ENCODE measurements at regions not wholly inside any gene's neighbourhood (a gene's known extent, or its start where the extent isn't known, plus 50 kb on each side); places are given as distances from the start of the nearest gene placed in this dataset.

GRCh38 chr11:16630651-16631050 is 107.8 kb upstream of the C11orf58 start:
- DNase-seq: no peak
- peaks cover 5% of the 10 kb centered on the region for H3K4me1 ChIP-seq (ENCODE audit: control insufficient read depth, insufficient read depth, low read depth, low read length)
- no peak overlapping the region for H3K4me2 ChIP-seq (ENCODE audit: low read length, poor library complexity, severe bottlenecking)
- H3K23ac ChIP-seq (ENCODE audit: low read length in 2 of 2): no peak overlapping the region
- H2BK120ac ChIP-seq (ENCODE audit: low read depth, low read length): no peak overlapping the region
- H3K9ac ChIP-seq (ENCODE audit: low read length): no peak overlapping the region
- H2AFZ ChIP-seq (ENCODE audit: low read depth, low read length): no peak overlapping the region
- no peak overlapping the region for H4K91ac ChIP-seq (ENCODE audit: low read length)
- no peak overlapping the region for H3K14ac ChIP-seq (ENCODE audit: low read length in 2 of 2)
- no peaks in the 10 kb centered on the region for H3K9me3 ChIP-seq (ENCODE audit: control insufficient read depth, low read length)
- no peak overlapping the region for H2BK15ac ChIP-seq (ENCODE audit: low read depth, poor library complexity, severe bottlenecking)
- H2BK12ac ChIP-seq (ENCODE audit: low read length in 2 of 2): no peak overlapping the region
- peaks cover 0 to 3% of the 10 kb centered on the region in 2 experiments for H3K27me3 ChIP-seq (ENCODE audit: control insufficient read depth in 1 of 2, insufficient read depth in 1 of 2, low read length in 2 of 2)
- no peak overlapping the region for H3K27ac ChIP-seq (ENCODE audit: low read length, poor library complexity, severe bottlenecking)
- no peak overlapping the region for H3K18ac ChIP-seq (ENCODE audit: low read depth in 1 of 2, low read length in 2 of 2)
- no peaks in the 10 kb centered on the region for H3K36me3 ChIP-seq (ENCODE audit: control insufficient read depth in 1 of 2, insufficient read depth in 2 of 2, low read depth in 1 of 2, low read length in 2 of 2)
- H2AK5ac ChIP-seq (ENCODE audit: low read length, severe bottlenecking): no peak overlapping the region
- H3K4me3 ChIP-seq (ENCODE audit: insufficient read depth in 1 of 2, low read depth in 1 of 2, low read length in 2 of 2): no peak overlapping the region
- H4K8ac ChIP-seq (ENCODE audit: low read length): no peak overlapping the region
- H3K4ac ChIP-seq (ENCODE audit: low read depth in 1 of 2, low read length in 2 of 2): no peak overlapping the region
- H2BK5ac ChIP-seq (ENCODE audit: low read depth, low read length, poor library complexity, severe bottlenecking): no peak overlapping the region
- no peaks in the 10 kb centered on the region for H3K79me1 ChIP-seq (replicated peaks; ENCODE audit: low read length, poor library complexity, severe bottlenecking)

DNA sequence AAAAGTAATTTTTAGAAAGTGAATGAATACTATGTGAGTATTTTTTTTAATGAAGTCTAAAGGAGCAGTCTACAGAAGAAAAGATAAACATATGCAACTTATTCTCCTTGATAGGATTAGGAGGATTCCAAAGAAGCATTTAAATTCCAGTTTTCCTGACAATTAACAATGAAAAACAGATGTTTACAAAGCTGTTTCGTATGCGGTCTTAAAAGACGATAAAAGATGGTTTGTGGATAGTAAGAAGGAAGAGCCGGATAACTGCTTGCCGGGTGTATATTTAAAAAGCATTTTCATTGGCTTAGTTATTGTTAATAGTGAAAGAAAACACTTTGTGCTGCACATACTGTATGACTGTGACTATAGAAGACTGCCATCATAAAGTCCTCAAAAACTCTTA is 120.0 kb upstream of the C11orf58 start:
- Histone ChIP-seq H3K4me3 (ENCODE audit: insufficient read depth in 1 of 2, low read depth in 1 of 2, low read length in 2 of 2) (no peak overlapping the region), H4K8ac (ENCODE audit: low read length) (no peak overlapping the region), H3K14ac (ENCODE audit: low read length in 2 of 2) (no peak overlapping the region), H3K4ac (ENCODE audit: low read depth in 1 of 2, low read length in 2 of 2) (no peak overlapping the region), H2AFZ (ENCODE audit: low read depth, low read length) (no peak overlapping the region), H3K23ac (ENCODE audit: low read length in 2 of 2) (no peak overlapping the region), H3K36me3 (ENCODE audit: control insufficient read depth in 1 of 2, insufficient read depth in 2 of 2, low read depth in 1 of 2, low read length in 2 of 2) (no peaks in the 10 kb centered on the region), H2BK12ac (ENCODE audit: low read length in 2 of 2) (no peak overlapping the region), H3K9me3 (ENCODE audit: control insufficient read depth, low read length) (no peaks in the 10 kb centered on the region), H2BK120ac (ENCODE audit: low read depth, low read length) (no peak overlapping the region), H3K27ac (ENCODE audit: low read length, poor library complexity, severe bottlenecking) (no peak overlapping the region), H2BK15ac (ENCODE audit: low read depth, poor library complexity, severe bottlenecking) (no peak overlapping the region), H3K4me1 (ENCODE audit: control insufficient read depth, insufficient read depth, low read depth, low read length) (peaks cover 4% of the 10 kb centered on the region), H3K9ac (ENCODE audit: low read length) (no peak overlapping the region), H3K18ac (ENCODE audit: low read depth in 1 of 2, low read length in 2 of 2) (no peak overlapping the region), H4K91ac (ENCODE audit: low read length) (no peak overlapping the region), H3K4me2 (ENCODE audit: low read length, poor library complexity, severe bottlenecking) (no peak overlapping the region), H2BK5ac (ENCODE audit: low read depth, low read length, poor library complexity, severe bottlenecking) (no peak overlapping the region), H3K27me3 (ENCODE audit: control insufficient read depth in 1 of 2, insufficient read depth in 1 of 2, low read length in 2 of 2) (peaks cover 8 to 46% of the 10 kb centered on the region in 2 experiments), H3K79me1 (replicated peaks; ENCODE audit: low read length, poor library complexity, severe bottlenecking) (no peaks in the 10 kb centered on the region), H2AK5ac (ENCODE audit: low read length, severe bottlenecking) (no peak overlapping the region)
- DNase-seq: no peak
- WGBS: 88% methylated on average over 5 of the region's 5 CpGs

- Histone ChIP-seq H2BK12ac (ENCODE audit: low read length in 2 of 2) (no peak overlapping the region), H3K4ac (ENCODE audit: low read depth in 1 of 2, low read length in 2 of 2) (no peak overlapping the region), H3K4me3 (ENCODE audit: insufficient read depth in 1 of 2, low read depth in 1 of 2, low read length in 2 of 2) (no peak overlapping the region), H2AK5ac (ENCODE audit: low read length, severe bottlenecking) (no peak overlapping the region), H2BK5ac (ENCODE audit: low read depth, low read length, poor library complexity, severe bottlenecking) (no peak overlapping the region), H3K27me3 (ENCODE audit: control insufficient read depth in 1 of 2, insufficient read depth in 1 of 2, low read length in 2 of 2) (peaks cover 38 to 76% of the 10 kb centered on the region in 2 experiments), H3K18ac (ENCODE audit: low read depth in 1 of 2, low read length in 2 of 2) (no peak overlapping the region), H3K79me1 (replicated peaks; ENCODE audit: low read length, poor library complexity, severe bottlenecking) (no peaks in the 10 kb centered on the region), H2AFZ (ENCODE audit: low read depth, low read length) (no peak overlapping the region), H2BK15ac (ENCODE audit: low read depth, poor library complexity, severe bottlenecking) (no peak overlapping the region), H2BK120ac (ENCODE audit: low read depth, low read length) (no peak overlapping the region), H3K27ac (ENCODE audit: low read length, poor library complexity, severe bottlenecking) (no peak overlapping the region), H3K14ac (ENCODE audit: low read length in 2 of 2) (no peak overlapping the region), H3K4me2 (ENCODE audit: low read length, poor library complexity, severe bottlenecking) (no peak overlapping the region), H4K91ac (ENCODE audit: low read length) (no peak overlapping the region), H3K23ac (ENCODE audit: low read length in 2 of 2) (no peak overlapping the region), H3K36me3 (ENCODE audit: control insufficient read depth in 1 of 2, insufficient read depth in 2 of 2, low read depth in 1 of 2, low read length in 2 of 2) (no peaks in the 10 kb centered on the region), H3K9ac (ENCODE audit: low read length) (no peak overlapping the region), H3K4me1 (ENCODE audit: control insufficient read depth, insufficient read depth, low read depth, low read length) (peaks cover 17% of the 10 kb centered on the region), H4K8ac (ENCODE audit: low read length) (no peak overlapping the region), H3K9me3 (ENCODE audit: control insufficient read depth, low read length) (no peaks in the 10 kb centered on the region)
- WGBS: 57% methylated on average over 2 of the region's 2 CpGs
- DNase-seq: no peak
These were observed 123.0 kb upstream of the C11orf58 start for GRCh38 chr11:16615480-16615879.

DNA sequence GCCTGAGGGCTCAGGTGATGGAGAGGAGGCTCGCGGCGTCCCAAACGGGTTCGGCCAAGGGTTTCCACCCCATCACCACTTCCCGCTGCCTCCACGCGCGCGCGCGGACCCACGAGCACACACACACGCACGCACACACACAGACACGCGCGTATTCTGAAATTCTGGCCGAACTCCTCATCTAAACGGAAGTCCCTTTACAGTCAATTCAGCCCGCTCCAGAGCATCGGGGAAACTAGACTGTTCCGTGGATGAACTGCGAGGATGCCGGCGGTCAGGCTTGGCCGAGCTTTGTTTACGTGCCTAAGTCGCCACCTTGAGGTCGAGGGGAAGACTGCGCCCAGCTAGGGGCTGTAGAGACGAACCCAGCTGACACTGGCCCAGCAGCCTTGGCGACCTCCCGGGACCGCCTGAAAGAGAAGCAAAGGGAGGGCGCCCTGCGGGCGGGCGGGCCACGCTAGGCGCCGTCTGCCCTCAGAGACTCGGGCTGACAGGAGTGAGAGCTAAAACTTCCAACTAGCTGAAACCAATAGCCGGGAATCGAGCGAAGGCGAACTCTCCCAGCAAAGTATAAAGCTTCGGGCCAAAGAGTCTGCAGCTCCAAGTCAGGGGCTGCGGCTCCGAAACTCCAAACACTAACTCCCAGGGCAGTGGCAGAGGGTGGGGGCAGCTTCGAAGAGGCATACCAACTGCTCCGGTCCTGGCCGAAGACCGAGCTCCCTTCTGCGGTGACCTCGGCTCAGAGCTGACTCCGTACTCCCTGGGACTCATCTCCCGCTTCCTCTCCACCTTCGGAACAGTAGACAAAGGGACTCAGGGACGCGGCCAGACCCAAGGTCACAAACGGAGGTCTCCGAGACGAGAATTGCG is 124.7 kb upstream of the C11orf58 start:
- peak overlapping the region; percentile 98 for H3K4me2 ChIP-seq (ENCODE audit: low read length, poor library complexity, severe bottlenecking)
- under 1% methylated on average over 59 of the region's 65 CpGs for WGBS
- no peak overlapping the region for H2BK120ac ChIP-seq (ENCODE audit: low read depth, low read length)

More for the DNA sequence above, 124.7 kb upstream of the C11orf58 start:
- Histone ChIP-seq H3K36me3 (ENCODE audit: control insufficient read depth in 1 of 2, insufficient read depth in 2 of 2, low read depth in 1 of 2, low read length in 2 of 2) (no peaks in the 10 kb centered on the region), H3K14ac (ENCODE audit: low read length in 2 of 2) (peak overlapping the region in 1 of 2 experiments; percentile 83), H2BK5ac (ENCODE audit: low read depth, low read length, poor library complexity, severe bottlenecking) (no peak overlapping the region), H3K23ac (ENCODE audit: low read length in 2 of 2) (peak overlapping the region in 1 of 2 experiments; percentile 81), H4K91ac (ENCODE audit: low read length) (no peak overlapping the region), H3K4ac (ENCODE audit: low read depth in 1 of 2, low read length in 2 of 2) (peak overlapping the region in 1 of 2 experiments; percentile 11), H3K9me3 (ENCODE audit: control insufficient read depth, low read length) (peaks cover 4% of the 10 kb centered on the region), H2AK5ac (ENCODE audit: low read length, severe bottlenecking) (no peak overlapping the region), H3K27ac (ENCODE audit: low read length, poor library complexity, severe bottlenecking) (no peak overlapping the region), H3K79me1 (replicated peaks; ENCODE audit: low read length, poor library complexity, severe bottlenecking) (no peaks in the 10 kb centered on the region), H3K4me3 (ENCODE audit: insufficient read depth in 1 of 2, low read depth in 1 of 2, low read length in 2 of 2) (peak overlapping the region; percentile 35 to 75), H3K27me3 (ENCODE audit: control insufficient read depth in 1 of 2, insufficient read depth in 1 of 2, low read length in 2 of 2) (peaks cover 55 to 87% of the 10 kb centered on the region in 2 experiments), H4K8ac (ENCODE audit: low read length) (peak overlapping the region; percentile 45), H2AFZ (ENCODE audit: low read depth, low read length) (peak overlapping the region; percentile 60), H3K9ac (ENCODE audit: low read length) (peak overlapping the region; percentile 52), H2BK12ac (ENCODE audit: low read length in 2 of 2) (peak overlapping the region in 1 of 2 experiments; percentile 92), H3K18ac (ENCODE audit: low read depth in 1 of 2, low read length in 2 of 2) (peak overlapping the region; percentile 64 to 88), H3K4me1 (ENCODE audit: control insufficient read depth, insufficient read depth, low read depth, low read length) (peaks cover 17% of the 10 kb centered on the region), H2BK15ac (ENCODE audit: low read depth, poor library complexity, severe bottlenecking) (peak overlapping the region; percentile 86)
- peak; percentile 89 for DNase-seq

All from mesenchymal stem cell (in vitro differentiated cells and primary cell).